ENCODE measurements at regions not wholly inside any gene's neighbourhood (a gene's known extent, or its start where the extent isn't known, plus 50 kb on each side); places are given as distances from the start of the nearest gene placed in this dataset.

GRCh38 chr16:72664056-72664508 is 383.8 kb downstream of the ZFHX3 start:
- no peak for DNase-seq
- H3K9me3 ChIP-seq = no peaks in the 10 kb centered on the region
- peak overlapping the region; percentile 59 to 88 (median 78) for H3K4me3 ChIP-seq
- 3% methylated on average over 18 of the region's 18 CpGs for WGBS, 2 donors
- peak overlapping the region in 2 of 4 donors; percentile 60 to 70 for H3K27ac ChIP-seq
- TF ChIP-seq, protein P1, sequence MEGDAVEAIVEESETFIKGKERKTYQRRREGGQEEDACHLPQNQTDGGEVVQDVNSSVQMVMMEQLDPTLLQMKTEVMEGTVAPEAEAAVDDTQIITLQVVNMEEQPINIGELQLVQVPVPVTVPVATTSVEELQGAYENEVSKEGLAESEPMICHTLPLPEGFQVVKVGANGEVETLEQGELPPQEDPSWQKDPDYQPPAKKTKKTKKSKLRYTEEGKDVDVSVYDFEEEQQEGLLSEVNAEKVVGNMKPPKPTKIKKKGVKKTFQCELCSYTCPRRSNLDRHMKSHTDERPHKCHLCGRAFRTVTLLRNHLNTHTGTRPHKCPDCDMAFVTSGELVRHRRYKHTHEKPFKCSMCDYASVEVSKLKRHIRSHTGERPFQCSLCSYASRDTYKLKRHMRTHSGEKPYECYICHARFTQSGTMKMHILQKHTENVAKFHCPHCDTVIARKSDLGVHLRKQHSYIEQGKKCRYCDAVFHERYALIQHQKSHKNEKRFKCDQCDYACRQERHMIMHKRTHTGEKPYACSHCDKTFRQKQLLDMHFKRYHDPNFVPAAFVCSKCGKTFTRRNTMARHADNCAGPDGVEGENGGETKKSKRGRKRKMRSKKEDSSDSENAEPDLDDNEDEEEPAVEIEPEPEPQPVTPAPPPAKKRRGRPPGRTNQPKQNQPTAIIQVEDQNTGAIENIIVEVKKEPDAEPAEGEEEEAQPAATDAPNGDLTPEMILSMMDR (IDR thresholded peaks at IDR 0.05) = no peak
- no peak for TF ChIP-seq POLR2A (IDR thresholded peaks at IDR 0.05)
- TF ChIP-seq EP300 (IDR thresholded peaks at IDR 0.05) = no peak
- TF ChIP-seq POLR2AphosphoS5 (IDR thresholded peaks at IDR 0.05) = no peak
- H3K4me1 ChIP-seq = peaks cover 4 to 16% (median 12%) of the 10 kb centered on the region in 4 donors
- no peaks in the 10 kb centered on the region for H3K36me3 ChIP-seq
- no peak for ATAC-seq (ENCODE audit: low FRiP score in 2 of 2)
- H3K27me3 ChIP-seq = no peaks in the 10 kb centered on the region

- no peak for TF ChIP-seq POLR2AphosphoS5 (IDR thresholded peaks at IDR 0.05)
- TF ChIP-seq, protein P1 (IDR thresholded peaks at IDR 0.05) = no peak
- TF ChIP-seq EP300 (IDR thresholded peaks at IDR 0.05) = no peak
- no peak for TF ChIP-seq POLR2A (IDR thresholded peaks at IDR 0.05)
- Histone ChIP-seq H3K27me3 (no peaks in the 10 kb centered on the region), H3K4me1 (peaks cover 4 to 8% (median 6%) of the 10 kb centered on the region in 4 donors), H3K36me3 (no peaks in the 10 kb centered on the region), H3K9me3 (no peaks in the 10 kb centered on the region), H3K4me3 (no peak overlapping the region), H3K27ac (no peak overlapping the region)
- no peak for DNase-seq
- 88 to 90% methylated on average over 5 of the region's 5 CpGs for WGBS, 2 donors
- no peak for ATAC-seq (ENCODE audit: low FRiP score in 2 of 2)
Observed at GRCh38 chr16:72658888-72659717, 388.8 kb downstream of the ZFHX3 start.

- ATAC-seq (ENCODE audit: low FRiP score in 2 of 2) (no peak), DNase-seq (no peak)
- H3K36me3 ChIP-seq = no peaks in the 10 kb centered on the region
- H3K27ac ChIP-seq = no peak overlapping the region
- H3K27me3 ChIP-seq = no peaks in the 10 kb centered on the region
- H3K4me1 ChIP-seq = no peaks in the 10 kb centered on the region
- no peak overlapping the region for H3K4me3 ChIP-seq
- no peaks in the 10 kb centered on the region for H3K9me3 ChIP-seq
- TF ChIP-seq POLR2AphosphoS5 (IDR thresholded peaks at IDR 0.05) (no peak), EP300 (IDR thresholded peaks at IDR 0.05) (no peak), POLR2A (IDR thresholded peaks at IDR 0.05) (no peak)
- TF ChIP-seq, protein P1 (IDR thresholded peaks at IDR 0.05) = no peak
Observed at GRCh38 chr16:72657791-72658190, 390.1 kb downstream of the ZFHX3 start.

DNA sequence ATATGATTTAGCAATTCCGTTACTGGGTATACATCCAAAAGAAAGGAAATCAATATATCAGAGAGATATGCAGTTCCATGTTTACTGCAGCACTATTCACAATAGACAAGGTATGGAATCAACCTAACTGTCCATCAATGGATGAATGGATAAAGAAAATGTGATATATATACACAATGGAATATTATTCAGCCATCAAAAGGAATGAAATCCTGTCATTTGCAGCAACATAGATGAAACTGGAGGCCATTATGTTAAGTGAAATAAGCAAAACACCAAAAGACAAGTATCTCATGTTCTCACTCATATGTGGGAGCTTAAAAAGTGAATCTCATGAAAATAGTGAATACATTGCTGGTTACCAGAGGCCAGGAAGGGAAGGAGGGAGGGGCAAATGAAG is 390.8 kb downstream of the ZFHX3 start:
- DNase-seq (no peak), ATAC-seq (ENCODE audit: low FRiP score in 2 of 2) (no peak)
- no peaks in the 10 kb centered on the region for H3K36me3 ChIP-seq
- no peaks in the 10 kb centered on the region for H3K9me3 ChIP-seq
- no peaks in the 10 kb centered on the region for H3K4me1 ChIP-seq
- H3K4me3 ChIP-seq = no peak overlapping the region
- H3K27ac ChIP-seq = no peak overlapping the region
- no peak for TF ChIP-seq EP300 (IDR thresholded peaks at IDR 0.05)
- TF ChIP-seq POLR2A (IDR thresholded peaks at IDR 0.05) = no peak
- TF ChIP-seq, protein P1 (IDR thresholded peaks at IDR 0.05) = no peak
- 94 to 96% methylated on average over 1 of the region's 1 CpG for WGBS, 2 donors
- H3K27me3 ChIP-seq = no peaks in the 10 kb centered on the region

DNA sequence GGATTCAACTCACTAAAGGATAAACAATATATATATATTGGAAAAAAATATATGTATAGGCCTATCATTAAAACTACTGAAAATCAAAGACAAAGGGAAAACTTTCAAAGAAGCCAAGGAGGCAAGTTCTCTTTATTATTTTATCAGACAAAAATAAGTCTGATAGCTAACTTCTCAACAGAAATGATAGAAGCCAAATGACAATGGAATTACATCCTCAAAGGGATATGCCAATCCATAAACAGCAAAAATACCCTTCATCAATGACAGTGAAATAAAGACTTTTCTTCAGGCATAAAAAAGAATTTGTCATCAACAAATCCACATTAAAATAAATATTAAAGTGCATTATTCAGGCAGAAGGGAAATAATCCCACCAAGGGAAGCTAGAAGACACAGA is 393.4 kb downstream of the ZFHX3 start:
- Histone ChIP-seq H3K27ac (no peak overlapping the region), H3K4me3 (no peak overlapping the region), H3K9me3 (no peaks in the 10 kb centered on the region), H3K36me3 (no peaks in the 10 kb centered on the region), H3K27me3 (no peaks in the 10 kb centered on the region), H3K4me1 (no peaks in the 10 kb centered on the region)
- no peak for ATAC-seq (ENCODE audit: low FRiP score in 2 of 2)
- TF ChIP-seq POLR2A (IDR thresholded peaks at IDR 0.05) (no peak), POLR2AphosphoS5 (IDR thresholded peaks at IDR 0.05) (no peak), EP300 (IDR thresholded peaks at IDR 0.05) (no peak)
- TF ChIP-seq, protein P1 (IDR thresholded peaks at IDR 0.05) = no peak
- DNase-seq = no peak

Data from upper lobe of left lung (tissue), 6 donors.